Ishikawa (cell line): ENCODE measurements at regions not wholly inside any gene's neighbourhood (a gene's known extent, or its start where the extent isn't known, plus 50 kb on each side); places are given as distances from the start of the nearest gene placed in this dataset.

Experiments used
- FOXM1 ChIP-seq: IDR thresholded peaks from 2 replicates; pipeline ENCODE4 v1.6.1; 2012; ENCODE audit warnings: low read depth, borderline replicate concordance
- RAD21 ChIP-seq: IDR thresholded peaks from 2 replicates; pipeline ENCODE4 v1.6.1; 2012; ENCODE audit warnings: low read depth
- REST ChIP-seq: IDR thresholded peaks from 2 replicates; pipeline ENCODE4 v1.6.1; 2012; ENCODE audit warnings: low read depth, mild to moderate bottlenecking
- TAF1 ChIP-seq: IDR thresholded peaks from 2 replicates; pipeline ENCODE4 v1.6.1; 2012; ENCODE audit warnings: low read depth, mild to moderate bottlenecking
- TEAD4 ChIP-seq: IDR thresholded peaks from 2 replicates; pipeline ENCODE4 v1.6.1; 2012
- USF1 ChIP-seq: IDR thresholded peaks from 2 replicates; pipeline ENCODE4 v1.6.1; 2012
- ZBTB7A ChIP-seq: IDR thresholded peaks from 2 replicates; pipeline ENCODE4 v1.6.1; 2012; ENCODE audit warnings: low read depth

- TF ChIP-seq USF1: no peak
- peak; percentile 98 for TF ChIP-seq RAD21
- no peak for TF ChIP-seq TEAD4
- no peak for TF ChIP-seq TAF1
- no peak for TF ChIP-seq FOXM1
- TF ChIP-seq ZBTB7A: no peak
- no peak for TF ChIP-seq REST
Observed at GRCh38 chr2:234135750-234136221, 85.3 kb downstream of the SPP2 start.
